Kidney epithelial cell (primary cell): ENCODE measurements at regions not wholly inside any gene's neighbourhood (a gene's known extent, or its start where the extent isn't known, plus 50 kb on each side); places are given as distances from the start of the nearest gene placed in this dataset.

ENCODE experiments used
- DNase-seq: peaks from one replicate; pipeline ENCODE4 v3.0.0-alpha.2; 2010; ENCODE audit warnings: low read depth
- H3K27me3 ChIP-seq: 2 replicates; pipeline ENCODE4 v1.6.0; 2011; ENCODE audit warnings: low read length; ENCODE audit not compliant: control insufficient read depth, insufficient read depth
- H3K36me3 ChIP-seq: 2 replicates; pipeline ENCODE4 v1.5.1; 2011; ENCODE audit warnings: low read length; ENCODE audit not compliant: control insufficient read depth, insufficient read depth
- H3K4me3 ChIP-seq: 2 replicates; pipeline ENCODE4 v1.5.1; 2011; ENCODE audit warnings: low read depth, mild to moderate bottlenecking, control low read depth, low read length
- TF ChIP-seq, protein P1 (sequence below): IDR thresholded peaks from 2 replicates; pipeline ENCODE4 v1.5.1; 2011; ENCODE audit warnings: mild to moderate bottlenecking, moderate library complexity, low read length, control low read depth, inconsistent platforms; ENCODE audit not compliant: insufficient read depth, poor library complexity, severe bottlenecking

- TF ChIP-seq, protein P1, sequence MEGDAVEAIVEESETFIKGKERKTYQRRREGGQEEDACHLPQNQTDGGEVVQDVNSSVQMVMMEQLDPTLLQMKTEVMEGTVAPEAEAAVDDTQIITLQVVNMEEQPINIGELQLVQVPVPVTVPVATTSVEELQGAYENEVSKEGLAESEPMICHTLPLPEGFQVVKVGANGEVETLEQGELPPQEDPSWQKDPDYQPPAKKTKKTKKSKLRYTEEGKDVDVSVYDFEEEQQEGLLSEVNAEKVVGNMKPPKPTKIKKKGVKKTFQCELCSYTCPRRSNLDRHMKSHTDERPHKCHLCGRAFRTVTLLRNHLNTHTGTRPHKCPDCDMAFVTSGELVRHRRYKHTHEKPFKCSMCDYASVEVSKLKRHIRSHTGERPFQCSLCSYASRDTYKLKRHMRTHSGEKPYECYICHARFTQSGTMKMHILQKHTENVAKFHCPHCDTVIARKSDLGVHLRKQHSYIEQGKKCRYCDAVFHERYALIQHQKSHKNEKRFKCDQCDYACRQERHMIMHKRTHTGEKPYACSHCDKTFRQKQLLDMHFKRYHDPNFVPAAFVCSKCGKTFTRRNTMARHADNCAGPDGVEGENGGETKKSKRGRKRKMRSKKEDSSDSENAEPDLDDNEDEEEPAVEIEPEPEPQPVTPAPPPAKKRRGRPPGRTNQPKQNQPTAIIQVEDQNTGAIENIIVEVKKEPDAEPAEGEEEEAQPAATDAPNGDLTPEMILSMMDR = peak; percentile 75
- peak; percentile 45 for DNase-seq
- Histone ChIP-seq H3K27me3 (no peaks in the 10 kb centered on the region), H3K36me3 (no peaks in the 10 kb centered on the region), H3K4me3 (no peak overlapping the region)
Observed at GRCh38 chr9:107172160-107172978, 110.7 kb upstream of the RAD23B start.

- TF ChIP-seq, protein P1 = no peak
- Histone ChIP-seq H3K27me3 (no peaks in the 10 kb centered on the region), H3K36me3 (no peaks in the 10 kb centered on the region), H3K4me3 (no peak overlapping the region)
- no peak for DNase-seq
Observed at GRCh38 chr9:107172979-107173347, 110.1 kb upstream of the RAD23B start.

DNA sequence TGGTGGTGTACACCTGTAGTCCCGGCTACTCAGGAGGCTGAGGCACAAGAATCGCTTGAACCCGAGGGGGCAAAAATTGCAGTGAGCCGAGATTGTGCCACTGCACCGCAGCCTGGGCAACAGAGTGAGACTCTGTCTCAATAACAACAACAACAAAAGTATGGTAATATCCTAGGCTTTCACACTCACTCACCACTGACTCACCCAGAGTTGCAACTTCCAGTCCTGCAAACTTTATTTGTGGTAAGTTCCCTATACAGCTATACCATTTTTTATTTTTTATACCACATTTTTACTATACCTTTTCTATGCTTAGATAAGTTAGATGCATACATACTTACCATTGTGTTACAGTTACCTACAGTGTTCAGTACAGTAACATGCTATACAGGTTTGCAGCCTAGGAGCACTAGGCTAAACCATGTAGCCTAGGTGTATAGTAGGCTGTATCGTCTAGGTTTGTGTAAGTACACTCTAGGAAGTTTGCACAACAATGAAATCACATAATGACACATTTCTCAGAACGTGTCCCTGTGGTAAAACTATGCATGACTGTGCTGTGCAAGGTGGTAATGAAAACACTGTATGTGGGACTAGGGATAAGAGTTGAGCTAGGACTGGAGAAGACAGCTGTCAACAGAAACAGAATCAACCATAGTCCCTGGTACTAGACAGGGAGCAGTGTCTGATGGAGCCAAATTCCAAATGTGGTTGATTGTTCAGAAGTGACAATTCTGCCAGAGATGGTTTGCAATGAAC lies 109.5 kb upstream of the RAD23B start:
- H3K4me3 ChIP-seq = no peak overlapping the region
- DNase-seq = no peak

DNA sequence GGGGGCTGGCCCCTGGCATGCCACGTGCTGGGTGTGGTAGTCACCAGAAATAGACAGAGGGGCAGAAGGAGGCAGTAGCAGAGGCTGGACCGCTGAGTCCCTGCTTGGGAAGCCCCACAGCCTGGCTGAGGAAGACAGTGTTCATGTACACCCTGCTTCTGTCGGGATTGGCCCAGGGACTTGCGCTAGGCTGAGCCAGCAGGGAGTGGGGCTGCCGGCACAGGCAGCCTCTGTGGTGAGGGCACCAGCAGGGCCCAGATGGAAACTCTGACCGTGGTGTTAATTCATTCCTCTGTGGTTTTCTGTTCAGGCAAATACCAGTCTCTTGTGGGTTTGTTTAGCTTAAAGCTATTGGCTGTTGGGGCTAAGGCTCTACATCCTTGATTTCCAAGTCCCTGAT lies 108.6 kb upstream of the RAD23B start:
- H3K4me3 ChIP-seq = no peak overlapping the region
- DNase-seq = no peak
- no peaks in the 10 kb centered on the region for H3K27me3 ChIP-seq
- no peaks in the 10 kb centered on the region for H3K36me3 ChIP-seq
- TF ChIP-seq, protein P1 = no peak

More for the DNA sequence above, 109.5 kb upstream of the RAD23B start:
- TF ChIP-seq, protein P1 = no peak
- Histone ChIP-seq H3K27me3 (no peaks in the 10 kb centered on the region), H3K36me3 (no peaks in the 10 kb centered on the region)

- TF ChIP-seq, protein P1 = no peak
- no peaks in the 10 kb centered on the region for H3K27me3 ChIP-seq
- H3K4me3 ChIP-seq = no peak overlapping the region
- DNase-seq = no peak
- H3K36me3 ChIP-seq = no peaks in the 10 kb centered on the region
Observed at GRCh38 chr9:107175041-107175440, 108.0 kb upstream of the RAD23B start.
